ENCODE measurements at regions not wholly inside any gene's neighbourhood (a gene's known extent, or its start where the extent isn't known, plus 50 kb on each side); places are given as distances from the start of the nearest gene placed in this dataset.
"Not testable (repeated sequence)": the region's sequence is repeated elsewhere in the genome, so short reads cannot be mapped to it uniquely, and the experiment has no call there.

- not testable (repeated sequence) for TF ChIP-seq CTCF (IDR thresholded peaks at IDR 0.05; ENCODE audit: low read depth, low read length, poor library complexity, severe bottlenecking); EZH2phosphoT487 (IDR thresholded peaks at IDR 0.05; ENCODE audit: borderline replicate concordance, low read length)
These were observed 155.9 kb downstream of the MFSD1 start for GRCh38 chr3:158957777-158958176.

All from DOHH2 (cell line).